Activated naive CD4-positive, alpha-beta T cell treated with anti-CD3 and anti-CD28 coated beads, Interleukin-2, amount 10 ng/mL, durations not matched to agents 7 days and 5 days (primary cell): ENCODE measurements at regions not wholly inside any gene's neighbourhood (a gene's known extent, or its start where the extent isn't known, plus 50 kb on each side); places are given as distances from the start of the nearest gene placed in this dataset.
"Not testable (repeated sequence)": the region's sequence is repeated elsewhere in the genome, so short reads cannot be mapped to it uniquely, and the experiment has no call there.

ENCODE experiments used
- CTCF ChIA-PET: fragments of 350-600 bp; sonication (Branson Sonifier 250); formaldehyde crosslinking; loops from one replicate; lab custom pipeline; 2021; ENCODE audit warnings: antibody characterized with exemption; lab: Charles Lee
- DNase-seq: peaks from one replicate; pipeline ENCODE4 v3.0.0-alpha.2; 2020
- H3K27ac Mint-ChIP-seq: one replicate; pipeline ENCODE4 v1.8.0; 2021; ENCODE audit warnings: mild to moderate bottlenecking, moderate library complexity, mixed read lengths
- H3K27me3 Mint-ChIP-seq: one replicate; pipeline ENCODE4 v1.8.0; 2021; ENCODE audit warnings: mild to moderate bottlenecking, mixed read lengths
- H3K36me3 Mint-ChIP-seq: one replicate; pipeline ENCODE4 v1.8.0; 2021; ENCODE audit warnings: mixed read lengths
- H3K4me1 Mint-ChIP-seq: one replicate; pipeline ENCODE4 v1.8.0; 2021; ENCODE audit warnings: mixed read lengths
- H3K4me3 Mint-ChIP-seq: one replicate; pipeline ENCODE4 v1.8.0; 2021; ENCODE audit warnings: mild to moderate bottlenecking, moderate library complexity, mixed read lengths
- H3K9me3 Mint-ChIP-seq: one replicate; pipeline ENCODE4 v1.8.0; 2021; ENCODE audit warnings: mixed read lengths

GRCh38 chr5:10116594-10116993, 133.1 kb downstream of the ATPSCKMT start:
- Mint-ChIP-seq H3K27me3 (no peaks in the 10 kb centered on the region), H3K4me1 (peaks cover 2% of the 10 kb centered on the region), H3K27ac (no peak overlapping the region), H3K9me3 (no peaks in the 10 kb centered on the region), H3K36me3 (no peaks in the 10 kb centered on the region), H3K4me3 (no peak overlapping the region)
- CTCF ChIA-PET, result no interaction called here
- no peak for DNase-seq

GRCh38 chr5:10115669-10116068, 134.0 kb downstream of the ATPSCKMT start:
- CTCF ChIA-PET, result no interaction called here
- Mint-ChIP-seq H3K4me1 (peaks cover 3% of the 10 kb centered on the region), H3K27me3 (no peaks in the 10 kb centered on the region), H3K36me3 (no peaks in the 10 kb centered on the region), H3K9me3 (no peaks in the 10 kb centered on the region), H3K4me3 (no peak overlapping the region), H3K27ac (no peak overlapping the region)
- DNase-seq, result no peak

GRCh38 chr5:10111571-10111970, 138.1 kb downstream of the ATPSCKMT start:
- H3K9me3 Mint-ChIP-seq, result no peaks in the 10 kb centered on the region
- H3K27me3 Mint-ChIP-seq, result no peaks in the 10 kb centered on the region
- no peak overlapping the region for H3K4me3 Mint-ChIP-seq
- no peak overlapping the region for H3K27ac Mint-ChIP-seq
- H3K4me1 Mint-ChIP-seq, result peaks cover 3% of the 10 kb centered on the region
- H3K36me3 Mint-ChIP-seq, result no peaks in the 10 kb centered on the region
- CTCF ChIA-PET, result no interaction called here
- DNase-seq, result no peak

- CTCF ChIA-PET, result no interaction called here
- Mint-ChIP-seq H3K27me3 (no peaks in the 10 kb centered on the region), H3K36me3 (no peaks in the 10 kb centered on the region)
Measured at GRCh38 chr5:10110228-10110627, 139.5 kb downstream of the ATPSCKMT start.

GRCh38 chr5:10109299-10109698, 140.4 kb downstream of the ATPSCKMT start:
- CTCF ChIA-PET, result no interaction called here
- Mint-ChIP-seq H3K4me3 (no peak overlapping the region), H3K36me3 (no peaks in the 10 kb centered on the region), H3K27me3 (no peaks in the 10 kb centered on the region), H3K27ac (no peak overlapping the region), H3K9me3 (no peaks in the 10 kb centered on the region), H3K4me1 (peaks cover 3% of the 10 kb centered on the region)
- no peak for DNase-seq

More at GRCh38 chr5:10110228-10110627, 139.5 kb downstream of the ATPSCKMT start:
- no peak overlapping the region for H3K27ac Mint-ChIP-seq
- H3K9me3 Mint-ChIP-seq, result no peaks in the 10 kb centered on the region
- H3K4me1 Mint-ChIP-seq, result peaks cover 3% of the 10 kb centered on the region
- no peak for DNase-seq
- H3K4me3 Mint-ChIP-seq, result no peak overlapping the region

- CTCF ChIA-PET, result no interaction called here
- no peaks in the 10 kb centered on the region for H3K36me3 Mint-ChIP-seq
- no peak for DNase-seq
- peaks cover 3% of the 10 kb centered on the region for H3K4me1 Mint-ChIP-seq
- H3K4me3 Mint-ChIP-seq, result no peak overlapping the region
- H3K27me3 Mint-ChIP-seq, result no peaks in the 10 kb centered on the region
- H3K9me3 Mint-ChIP-seq, result no peaks in the 10 kb centered on the region
- no peak overlapping the region for H3K27ac Mint-ChIP-seq
Measured at GRCh38 chr5:10106806-10107205, 142.9 kb downstream of the ATPSCKMT start.

- H3K27ac Mint-ChIP-seq, result no peak overlapping the region
- no peaks in the 10 kb centered on the region for H3K4me1 Mint-ChIP-seq
- CTCF ChIA-PET, result no interaction called here
- no peaks in the 10 kb centered on the region for H3K36me3 Mint-ChIP-seq
- H3K9me3 Mint-ChIP-seq, result no peaks in the 10 kb centered on the region
- H3K27me3 Mint-ChIP-seq, result no peaks in the 10 kb centered on the region
- no peak overlapping the region for H3K4me3 Mint-ChIP-seq
- DNase-seq, result no peak
Measured at GRCh38 chr5:10106285-10106684, 143.4 kb downstream of the ATPSCKMT start.

- no peak for DNase-seq
- Mint-ChIP-seq H3K27ac (no peak overlapping the region), H3K9me3 (peaks cover 6% of the 10 kb centered on the region), H3K27me3 (no peaks in the 10 kb centered on the region), H3K4me3 (no peak overlapping the region), H3K36me3 (no peaks in the 10 kb centered on the region), H3K4me1 (no peaks in the 10 kb centered on the region)
- CTCF ChIA-PET, result no interaction called here
Measured at GRCh38 chr5:10102706-10103497, 146.8 kb downstream of the ATPSCKMT start.

GRCh38 chr5:10102235-10102634, 147.5 kb downstream of the ATPSCKMT start:
- CTCF ChIA-PET, H3K27ac Mint-ChIP-seq, DNase-seq, H3K9me3 Mint-ChIP-seq, H3K4me1 Mint-ChIP-seq, H3K27me3 Mint-ChIP-seq, H3K4me3 Mint-ChIP-seq, H3K36me3 Mint-ChIP-seq: not testable (repeated sequence)

GRCh38 chr5:10099548-10099947, 150.1 kb downstream of the ATPSCKMT start:
- Mint-ChIP-seq H3K27ac (no peak overlapping the region), H3K27me3 (no peaks in the 10 kb centered on the region), H3K4me3 (no peak overlapping the region), H3K36me3 (no peaks in the 10 kb centered on the region), H3K4me1 (no peaks in the 10 kb centered on the region), H3K9me3 (peaks cover 11% of the 10 kb centered on the region)
- DNase-seq, result no peak
- CTCF ChIA-PET, result interaction anchor here (0.7 kb wide), 1 partner anchor 433 kb away, joined by 3 read pairs; no protein-coding TSS in a partner anchor

GRCh38 chr5:10091701-10092100, 158.0 kb downstream of the ATPSCKMT start:
- Mint-ChIP-seq H3K36me3 (no peaks in the 10 kb centered on the region), H3K4me3 (no peak overlapping the region), H3K27ac (no peak overlapping the region), H3K4me1 (no peaks in the 10 kb centered on the region), H3K9me3 (peaks cover 8% of the 10 kb centered on the region), H3K27me3 (no peaks in the 10 kb centered on the region)
- DNase-seq, result no peak
- CTCF ChIA-PET, result no interaction called here

- Mint-ChIP-seq H3K4me1 (no peaks in the 10 kb centered on the region), H3K9me3 (peaks cover 3% of the 10 kb centered on the region), H3K27me3 (no peaks in the 10 kb centered on the region), H3K4me3 (no peak overlapping the region), H3K36me3 (no peaks in the 10 kb centered on the region), H3K27ac (no peak overlapping the region)
- CTCF ChIA-PET, result no interaction called here
- DNase-seq, result no peak
Measured at GRCh38 chr5:10090074-10090473, 159.6 kb downstream of the ATPSCKMT start.

GRCh38 chr5:10085185-10085584, 164.5 kb downstream of the ATPSCKMT start:
- H3K27me3 Mint-ChIP-seq, result no peaks in the 10 kb centered on the region
- H3K27ac Mint-ChIP-seq, result no peak overlapping the region
- CTCF ChIA-PET, result no interaction called here
- no peaks in the 10 kb centered on the region for H3K36me3 Mint-ChIP-seq
- DNase-seq, result no peak
- H3K9me3 Mint-ChIP-seq, result no peaks in the 10 kb centered on the region
- no peak overlapping the region for H3K4me3 Mint-ChIP-seq
- no peaks in the 10 kb centered on the region for H3K4me1 Mint-ChIP-seq

- H3K9me3 Mint-ChIP-seq, result no peaks in the 10 kb centered on the region
- DNase-seq, result no peak
- H3K4me3 Mint-ChIP-seq, result no peak overlapping the region
- no peaks in the 10 kb centered on the region for H3K36me3 Mint-ChIP-seq
- H3K4me1 Mint-ChIP-seq, result no peaks in the 10 kb centered on the region
- H3K27me3 Mint-ChIP-seq, result no peaks in the 10 kb centered on the region
- CTCF ChIA-PET, result no interaction called here
- H3K27ac Mint-ChIP-seq, result no peak overlapping the region
Measured at GRCh38 chr5:10081584-10081983, 168.1 kb downstream of the ATPSCKMT start.

GRCh38 chr5:10077791-10078545, 171.7 kb downstream of the ATPSCKMT start:
- DNase-seq, result no peak
- Mint-ChIP-seq H3K4me3 (no peak overlapping the region), H3K27ac (no peak overlapping the region), H3K36me3 (no peaks in the 10 kb centered on the region), H3K9me3 (peaks cover 2% of the 10 kb centered on the region), H3K27me3 (no peaks in the 10 kb centered on the region), H3K4me1 (no peaks in the 10 kb centered on the region)
- CTCF ChIA-PET, result no interaction called here
